Hepatocyte (in vitro differentiated cells): ENCODE measurements at regions not wholly inside any gene's neighbourhood (a gene's known extent, or its start where the extent isn't known, plus 50 kb on each side); places are given as distances from the start of the nearest gene placed in this dataset.

Source experiments
- DNase-seq: peaks from one replicate; pipeline ENCODE4 v3.0.0-alpha.2; 2016; ENCODE audit warnings: low spot score
- H2AFZ ChIP-seq: fragments of 200-600 bp; sonication (generic); 2 replicates; pipeline ENCODE4 v1.6.0; 2016; ENCODE audit warnings: antibody characterized with exemption, mild to moderate bottlenecking
- H3K27ac ChIP-seq: fragments of 200-600 bp; sonication (generic); 2 replicates; pipeline ENCODE4 v1.5.1; 2016; ENCODE audit warnings: mild to moderate bottlenecking
- H3K27me3 ChIP-seq: fragments of 200-600 bp; sonication (generic); 2 replicates; pipeline ENCODE4 v1.6.1; 2016
- H3K36me3 ChIP-seq: fragments of 200-600 bp; sonication (generic); replicated peaks from 2 replicates; pipeline ENCODE4 v1.5.1; 2016; ENCODE audit warnings: low read depth; ENCODE audit not compliant: insufficient read depth
- H3K4me1 ChIP-seq: fragments of 200-600 bp; sonication (generic); 2 replicates; pipeline ENCODE4 v1.5.1; 2016; ENCODE audit warnings: mild to moderate bottlenecking, moderate library complexity; ENCODE audit not compliant: insufficient read depth
- H3K4me2 ChIP-seq: fragments of 200-600 bp; sonication (generic); 2 replicates; pipeline ENCODE4 v1.6.0; 2016
- H3K4me3 ChIP-seq: fragments of 200-600 bp; sonication (generic); 2 replicates; pipeline ENCODE4 v1.5.1; 2016; ENCODE audit warnings: mild to moderate bottlenecking
- H3K79me2 ChIP-seq: fragments of 200-600 bp; sonication (generic); 2 replicates; pipeline ENCODE4 v1.6.0; 2017; ENCODE audit warnings: mild to moderate bottlenecking
- H3K9me2 ChIP-seq: fragments of 200-600 bp; sonication (generic); replicated peaks from 2 replicates; pipeline ENCODE4 v1.6.0; 2017; ENCODE audit warnings: mild to moderate bottlenecking; ENCODE audit not compliant: insufficient read depth
- H3K9me3 ChIP-seq: fragments of 200-600 bp; sonication (generic); 2 replicates; pipeline ENCODE4 v1.5.1; 2016; ENCODE audit warnings: low read depth, mild to moderate bottlenecking
- H4K20me1 ChIP-seq: fragments of 200-600 bp; sonication (generic); 2 replicates; pipeline ENCODE4 v1.6.0; 2016; ENCODE audit warnings: mild to moderate bottlenecking; ENCODE audit not compliant: insufficient read depth, poor library complexity, severe bottlenecking
- EZH2 ChIP-seq: fragments of 200-600 bp; sonication (generic); IDR thresholded peaks from 2 replicates; pipeline ENCODE4 v1.6.1; 2016; ENCODE audit warnings: antibody characterized with exemption, mild to moderate bottlenecking, borderline replicate concordance
- EZH2phosphoT487 ChIP-seq: fragments of 200-600 bp; sonication (generic); IDR thresholded peaks from one replicate; pipeline ENCODE4 v1.6.1; 2018; ENCODE audit warnings: antibody characterized with exemption, mild to moderate bottlenecking, low read depth, moderate library complexity; ENCODE audit not compliant: unreplicated experiment, severe bottlenecking
- WGBS: methylation state at CpG from one replicate; pipeline ENCODE4 v1.1.6; 2016; ENCODE audit warnings: low lambda C conversion rate; ENCODE audit errors: missing lambda C conversion rate; 5-methylcytosine and 5-hydroxymethylcytosine counted together
- TF ChIP-seq, protein P1 (sequence below): fragments of 200-600 bp; sonication (generic); IDR thresholded peaks from 2 replicates; pipeline ENCODE4 v1.5.1; 2016; ENCODE audit warnings: antibody characterized with exemption, mild to moderate bottlenecking; ENCODE audit not compliant: poor library complexity

DNA sequence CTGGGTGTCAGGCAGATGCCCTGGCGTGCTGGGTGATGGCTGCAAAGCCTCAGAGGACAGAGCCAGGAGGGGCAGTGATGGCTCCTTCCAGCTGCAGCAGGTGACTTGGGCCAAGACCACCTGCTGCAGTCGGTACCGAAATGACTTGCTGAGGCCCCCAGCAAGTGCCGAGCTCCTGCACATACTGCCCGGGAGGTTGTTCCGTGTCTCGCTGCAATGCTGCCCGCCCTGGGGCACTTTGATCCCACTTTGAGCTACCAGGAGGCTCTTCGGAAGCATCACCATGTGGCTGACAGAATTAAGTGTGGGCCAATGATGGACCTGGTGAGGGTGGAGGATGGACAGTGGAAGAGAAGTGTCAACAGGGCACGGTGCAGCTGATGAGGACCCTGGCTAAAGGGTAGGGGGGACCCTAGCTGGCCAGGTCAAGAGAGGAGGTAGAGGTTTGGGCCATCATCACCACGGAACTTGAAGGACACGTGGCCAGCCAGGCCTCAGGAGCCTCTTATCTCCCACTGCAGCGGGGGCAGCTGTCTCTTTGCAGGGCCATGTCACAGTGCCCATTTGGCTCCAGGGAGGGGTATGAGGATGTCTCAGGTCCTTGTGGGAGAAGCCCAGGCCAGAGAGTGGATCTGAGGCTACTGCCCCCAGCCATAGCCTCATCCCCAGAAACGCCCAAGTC, 51.1 kb upstream of the NANOS1 start:
- Histone ChIP-seq H3K36me3 (no peaks in the 10 kb centered on the region), H3K27me3 (no peaks in the 10 kb centered on the region), H3K9me3 (no peaks in the 10 kb centered on the region), H3K9me2 (no peaks in the 10 kb centered on the region), H2AFZ (no peak overlapping the region), H3K4me1 (no peaks in the 10 kb centered on the region), H3K4me2 (no peak overlapping the region), H4K20me1 (no peaks in the 10 kb centered on the region), H3K27ac (no peak overlapping the region), H3K4me3 (no peak overlapping the region), H3K79me2 (no peaks in the 10 kb centered on the region)
- TF ChIP-seq, protein P1, sequence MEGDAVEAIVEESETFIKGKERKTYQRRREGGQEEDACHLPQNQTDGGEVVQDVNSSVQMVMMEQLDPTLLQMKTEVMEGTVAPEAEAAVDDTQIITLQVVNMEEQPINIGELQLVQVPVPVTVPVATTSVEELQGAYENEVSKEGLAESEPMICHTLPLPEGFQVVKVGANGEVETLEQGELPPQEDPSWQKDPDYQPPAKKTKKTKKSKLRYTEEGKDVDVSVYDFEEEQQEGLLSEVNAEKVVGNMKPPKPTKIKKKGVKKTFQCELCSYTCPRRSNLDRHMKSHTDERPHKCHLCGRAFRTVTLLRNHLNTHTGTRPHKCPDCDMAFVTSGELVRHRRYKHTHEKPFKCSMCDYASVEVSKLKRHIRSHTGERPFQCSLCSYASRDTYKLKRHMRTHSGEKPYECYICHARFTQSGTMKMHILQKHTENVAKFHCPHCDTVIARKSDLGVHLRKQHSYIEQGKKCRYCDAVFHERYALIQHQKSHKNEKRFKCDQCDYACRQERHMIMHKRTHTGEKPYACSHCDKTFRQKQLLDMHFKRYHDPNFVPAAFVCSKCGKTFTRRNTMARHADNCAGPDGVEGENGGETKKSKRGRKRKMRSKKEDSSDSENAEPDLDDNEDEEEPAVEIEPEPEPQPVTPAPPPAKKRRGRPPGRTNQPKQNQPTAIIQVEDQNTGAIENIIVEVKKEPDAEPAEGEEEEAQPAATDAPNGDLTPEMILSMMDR: no peak
- TF ChIP-seq EZH2phosphoT487: no peak
- no peak for TF ChIP-seq EZH2
- WGBS: 88% methylated on average over 14 of the region's 14 CpGs
- DNase-seq: no peak

DNA sequence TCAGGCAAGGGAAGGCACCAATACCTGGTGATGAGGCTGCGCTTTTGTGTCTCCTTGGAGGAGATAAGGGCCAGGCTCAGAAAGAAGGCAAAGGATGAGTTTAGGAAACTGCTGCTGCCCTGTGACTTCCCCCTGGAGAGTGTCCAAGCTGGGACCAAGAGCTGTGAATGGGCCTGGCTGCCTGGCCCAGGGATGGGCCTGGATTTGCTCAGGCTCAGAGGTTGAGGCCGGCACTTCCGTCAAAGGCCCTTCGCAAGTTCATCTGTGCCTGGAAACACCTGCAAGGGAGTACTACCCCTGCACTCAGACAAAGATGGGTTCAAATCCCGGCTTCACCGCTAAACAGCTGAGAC, 50.5 kb upstream of the NANOS1 start:
- H4K20me1 ChIP-seq: no peaks in the 10 kb centered on the region
- no peaks in the 10 kb centered on the region for H3K36me3 ChIP-seq
- H2AFZ ChIP-seq: no peak overlapping the region
- H3K27ac ChIP-seq: no peak overlapping the region
- no peaks in the 10 kb centered on the region for H3K9me3 ChIP-seq
- 91% methylated on average over 6 of the region's 6 CpGs for WGBS
- no peak for DNase-seq
- no peaks in the 10 kb centered on the region for H3K9me2 ChIP-seq
- TF ChIP-seq, protein P1: no peak
- no peak for TF ChIP-seq EZH2
- no peaks in the 10 kb centered on the region for H3K79me2 ChIP-seq
- H3K4me2 ChIP-seq: no peak overlapping the region
- H3K4me1 ChIP-seq: no peaks in the 10 kb centered on the region
- no peaks in the 10 kb centered on the region for H3K27me3 ChIP-seq
- H3K4me3 ChIP-seq: no peak overlapping the region

DNA sequence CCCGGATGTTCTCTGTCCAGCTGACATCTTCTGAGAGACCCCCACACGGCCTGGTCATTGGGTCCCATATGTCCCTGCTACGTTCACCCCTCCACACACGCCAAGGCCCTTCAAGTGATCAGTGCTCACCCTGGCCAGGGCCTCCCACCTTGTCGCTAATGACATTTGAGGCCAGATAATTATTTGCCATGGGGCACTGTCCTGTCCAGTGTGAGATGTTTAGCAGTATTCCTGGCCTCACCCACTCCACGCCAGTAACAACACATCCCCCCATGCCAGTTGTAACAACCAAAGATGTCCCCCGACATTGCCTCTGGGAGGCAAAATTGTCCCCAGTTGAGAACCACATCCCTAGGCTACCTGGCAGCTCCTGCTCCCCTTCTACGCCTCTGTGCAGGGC, 49.9 kb upstream of the NANOS1 start:
- Histone ChIP-seq H3K27ac (no peak overlapping the region), H3K27me3 (no peaks in the 10 kb centered on the region), H4K20me1 (no peaks in the 10 kb centered on the region), H3K4me3 (no peak overlapping the region), H3K9me3 (no peaks in the 10 kb centered on the region), H3K9me2 (no peaks in the 10 kb centered on the region), H3K4me2 (no peak overlapping the region), H3K36me3 (no peaks in the 10 kb centered on the region), H3K79me2 (no peaks in the 10 kb centered on the region), H2AFZ (no peak overlapping the region), H3K4me1 (no peaks in the 10 kb centered on the region)
- 92% methylated on average over 8 of the region's 8 CpGs for WGBS
- no peak for TF ChIP-seq EZH2
- no peak for TF ChIP-seq EZH2phosphoT487
- TF ChIP-seq, protein P1: no peak
- no peak for DNase-seq
